Ureter (tissue), 1 donor: ENCODE measurements at regions not wholly inside any gene's neighbourhood (a gene's known extent, or its start where the extent isn't known, plus 50 kb on each side); places are given as distances from the start of the nearest gene placed in this dataset.
"Not testable (repeated sequence)": the region's sequence is repeated elsewhere in the genome, so short reads cannot be mapped to it uniquely, and the experiment has no call there.

Experiments used
- DNase-seq: peaks from one replicate; pipeline ENCODE4 v3.0.0-alpha.2; 2020; ENCODE audit warnings: low spot score
- donor health status: DM: yes; HTN: yes; CAD: no.

DNA sequence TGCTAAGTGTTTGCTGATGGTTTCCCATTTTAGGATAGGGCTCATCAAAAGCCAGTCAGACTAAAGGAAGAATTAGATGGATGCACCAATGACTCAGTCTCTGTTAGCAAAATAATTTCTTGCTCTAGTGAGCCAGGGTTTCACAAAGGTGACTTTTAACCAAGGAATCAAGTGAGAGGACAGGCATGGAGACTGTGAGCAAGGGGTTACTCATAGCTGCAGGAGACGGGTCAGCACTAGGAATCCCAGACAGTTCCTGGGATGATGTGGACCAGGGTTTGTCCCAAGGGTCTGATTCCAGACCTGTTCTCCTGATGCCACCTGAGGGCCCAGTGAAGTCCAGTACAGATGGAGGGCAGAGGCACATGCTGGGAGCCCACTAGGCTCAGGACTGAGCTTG, 138.1 kb downstream of the NOC3L start:
- DNase-seq: no peak

DNA sequence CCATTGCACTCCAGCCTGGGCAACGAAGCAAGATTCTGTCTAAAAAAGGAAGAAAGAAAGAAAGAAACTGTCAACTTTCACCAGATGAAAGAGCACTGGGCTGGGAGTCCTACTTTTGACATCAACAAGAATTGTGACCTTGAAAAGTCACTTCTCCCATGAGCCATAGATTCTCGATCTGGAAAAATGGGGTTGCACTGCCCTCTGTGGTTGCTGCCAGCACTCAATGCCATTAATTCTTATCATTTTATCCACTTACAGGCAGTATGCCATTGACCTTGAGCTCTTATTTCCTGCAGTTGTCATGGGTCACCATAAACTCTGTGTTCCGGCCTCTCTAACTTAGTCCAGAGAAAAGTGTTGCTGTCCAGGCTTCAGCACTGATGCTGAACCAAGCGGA, 137.2 kb downstream of the NOC3L start:
- no peak for DNase-seq

DNA sequence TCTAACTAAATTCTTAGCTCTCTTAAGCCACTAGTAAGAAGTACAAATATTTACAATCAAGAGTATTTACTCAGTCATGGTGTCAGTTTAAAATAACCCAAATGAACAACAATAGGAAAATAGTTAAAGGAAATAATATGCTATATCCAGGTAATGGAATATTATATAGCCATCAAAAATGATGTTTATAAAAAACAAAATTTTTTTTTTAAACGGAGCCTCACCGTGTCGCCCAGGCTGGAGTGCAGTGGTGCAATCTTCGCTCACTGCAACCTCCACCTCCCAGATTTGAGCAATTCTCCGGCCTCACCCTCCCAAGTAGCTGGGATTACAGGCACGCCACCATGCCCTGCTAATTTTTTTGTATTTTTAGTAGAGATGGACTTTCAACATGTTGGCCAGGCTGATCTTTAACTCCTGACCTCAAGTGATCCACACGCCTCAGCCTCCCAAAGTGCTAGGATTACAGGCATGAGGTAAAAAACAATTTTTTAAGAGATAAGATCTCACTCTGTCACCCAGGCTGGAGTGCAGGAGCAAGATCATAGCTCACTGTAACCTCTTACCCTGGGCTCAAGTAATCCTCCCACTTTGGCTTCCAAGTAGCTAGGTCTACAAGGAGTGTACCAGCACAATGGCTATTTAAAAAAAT, 132.5 kb downstream of the NOC3L start:
- DNase-seq: no peak

DNA sequence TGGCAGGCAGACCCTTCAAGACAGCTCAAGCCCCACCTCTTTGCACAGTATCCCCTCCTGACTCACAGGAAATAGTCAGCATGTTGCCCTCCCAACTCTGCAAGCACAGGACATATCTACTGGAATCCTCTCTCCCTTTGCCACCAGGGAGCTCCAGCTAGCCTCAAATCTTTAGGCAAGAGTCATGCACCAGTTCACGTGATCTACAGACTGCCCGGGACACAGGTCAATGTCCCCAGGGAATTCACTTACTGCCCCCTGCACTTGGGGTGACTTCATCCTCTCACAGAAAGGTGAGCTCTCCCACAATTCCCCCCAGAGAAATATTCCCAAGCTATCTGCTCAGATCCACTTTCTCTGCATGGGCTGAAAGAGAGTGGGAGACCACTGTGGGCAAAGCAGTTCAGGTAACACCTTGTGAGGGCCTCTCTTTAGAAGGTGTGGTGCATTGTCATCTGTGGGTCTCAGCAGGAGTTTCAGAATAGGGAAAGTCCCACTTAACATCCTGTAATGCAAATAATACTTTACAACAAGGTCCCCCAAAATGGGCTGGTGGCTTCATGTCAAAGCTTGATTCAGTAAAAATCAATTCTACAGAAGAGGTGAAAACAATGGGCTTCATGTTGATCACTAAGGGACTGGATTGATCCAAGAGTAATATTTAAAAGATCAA, 129.9 kb downstream of the NOC3L start:
- DNase-seq: no peak

DNA sequence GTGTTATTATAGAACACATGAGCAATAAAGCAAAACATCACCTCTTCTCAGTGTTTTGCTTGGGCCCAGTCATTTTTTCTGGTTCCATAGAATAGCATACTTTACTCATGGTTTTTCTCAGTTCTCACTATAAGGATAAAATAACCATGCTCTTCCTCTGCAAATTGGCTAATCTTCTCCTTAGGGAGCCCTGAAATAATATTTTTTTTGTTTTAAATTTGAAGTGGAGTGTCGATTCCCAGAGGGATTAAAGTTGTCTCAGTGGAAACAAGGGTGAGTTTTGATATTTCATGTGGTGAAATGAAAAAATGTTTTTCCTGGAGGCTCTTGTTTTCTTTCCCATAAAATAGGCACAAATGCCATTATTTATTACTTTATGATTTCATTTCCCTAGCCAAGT, 127.3 kb downstream of the NOC3L start:
- no peak for DNase-seq

DNA sequence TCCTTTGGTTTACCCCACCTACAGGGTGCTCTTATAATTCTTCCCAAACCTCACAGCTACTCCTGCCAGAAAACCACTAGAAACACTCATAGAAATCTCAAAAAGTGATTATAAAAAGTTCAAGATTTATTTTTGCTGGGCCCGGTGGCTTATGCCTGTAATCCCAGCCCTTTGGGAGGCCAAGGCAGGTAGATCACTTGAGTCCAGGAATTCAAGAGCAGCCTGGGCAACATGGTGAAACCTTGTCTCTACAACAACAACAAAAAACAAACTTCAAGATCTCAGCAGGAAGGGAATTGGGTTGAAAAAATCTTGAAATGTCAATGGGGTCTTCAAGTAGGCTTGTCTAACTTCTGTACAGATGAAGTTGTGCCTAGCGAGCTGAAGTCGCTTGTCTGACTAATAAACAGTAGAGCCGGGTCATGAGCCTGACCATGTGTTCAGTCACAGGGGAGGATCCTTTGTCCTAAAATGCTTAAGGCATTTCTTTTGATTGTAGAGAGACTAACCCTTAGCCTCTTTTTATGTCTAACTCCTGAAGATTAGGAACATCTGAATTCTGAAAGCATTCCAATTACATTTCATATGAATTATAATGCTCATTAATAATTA, 124.6 kb downstream of the NOC3L start:
- DNase-seq: no peak

DNA sequence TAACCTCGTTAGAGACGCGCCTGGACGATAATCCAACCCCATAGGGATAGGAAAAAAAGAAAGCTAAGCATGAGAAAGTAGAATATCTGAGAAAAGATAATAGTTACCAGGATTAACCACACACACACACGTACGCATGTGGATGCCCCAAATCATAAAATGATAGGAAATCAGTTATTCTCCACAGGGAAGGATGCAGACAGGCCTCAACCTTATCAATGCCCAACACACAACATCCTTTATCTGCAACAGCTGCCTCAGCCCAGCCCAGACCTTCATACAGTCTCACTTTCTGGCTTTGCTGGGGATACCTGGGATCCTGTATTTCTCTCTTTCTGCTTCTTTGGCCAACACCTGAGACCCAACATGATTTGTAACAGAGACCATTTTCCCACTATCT, 123.0 kb downstream of the NOC3L start:
- DNase-seq: no peak

DNA sequence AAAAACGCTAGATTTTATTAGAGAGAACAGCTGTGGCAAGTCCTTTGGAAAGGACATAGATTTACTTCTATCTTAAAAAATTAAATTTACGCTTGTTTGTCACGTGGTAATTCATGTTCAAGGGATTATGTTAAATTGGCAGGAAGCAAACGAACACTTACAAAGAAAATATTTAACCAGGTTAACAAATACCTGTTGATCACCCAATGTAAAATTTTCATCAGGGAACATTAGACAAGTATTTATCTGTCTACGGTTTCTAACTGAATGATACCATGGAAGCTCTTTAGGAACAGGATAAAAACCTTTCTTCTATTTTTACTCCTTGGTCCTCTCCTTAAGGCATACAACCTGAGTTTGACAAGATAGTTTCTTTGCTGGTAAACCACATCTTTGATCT, 122.2 kb downstream of the NOC3L start:
- DNase-seq: no peak

DNA sequence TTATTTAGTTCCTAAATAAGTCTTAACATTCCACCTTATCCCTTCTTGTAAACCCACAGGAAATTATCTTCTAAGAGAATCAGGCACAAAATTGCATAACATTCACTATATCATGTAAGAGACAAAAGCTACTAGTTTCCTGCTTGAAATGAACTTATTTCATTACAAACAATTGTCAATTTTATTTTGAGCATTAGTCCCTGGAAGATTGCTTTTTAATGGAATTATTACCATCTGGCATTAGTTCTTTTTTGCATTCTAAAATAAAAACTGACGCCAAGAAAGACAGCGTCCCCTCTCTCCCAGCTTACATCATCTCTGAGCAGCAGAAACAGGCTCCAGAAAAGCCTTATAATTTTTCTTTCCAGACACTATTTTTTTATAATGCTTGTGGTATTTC, 121.8 kb downstream of the NOC3L start:
- DNase-seq: no peak

DNA sequence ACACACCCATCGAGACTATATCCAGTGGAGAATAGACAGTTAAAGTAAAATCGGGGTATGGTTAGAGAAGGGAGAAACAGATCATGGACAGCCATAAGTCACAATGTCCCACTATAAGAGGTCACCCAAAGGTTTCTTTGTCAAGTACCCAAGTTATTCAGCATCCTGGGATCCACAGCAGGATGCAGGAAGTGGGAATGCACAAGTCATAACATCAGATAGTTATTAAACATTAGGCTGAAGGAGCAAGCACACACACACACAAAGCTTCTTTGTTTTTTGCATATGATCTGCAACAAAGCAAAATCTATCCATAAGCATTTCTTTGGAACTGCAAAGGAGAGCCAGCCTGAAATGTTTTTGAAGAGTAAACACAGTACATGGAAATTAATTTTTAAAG, 111.6 kb downstream of the NOC3L start:
- no peak for DNase-seq

DNA sequence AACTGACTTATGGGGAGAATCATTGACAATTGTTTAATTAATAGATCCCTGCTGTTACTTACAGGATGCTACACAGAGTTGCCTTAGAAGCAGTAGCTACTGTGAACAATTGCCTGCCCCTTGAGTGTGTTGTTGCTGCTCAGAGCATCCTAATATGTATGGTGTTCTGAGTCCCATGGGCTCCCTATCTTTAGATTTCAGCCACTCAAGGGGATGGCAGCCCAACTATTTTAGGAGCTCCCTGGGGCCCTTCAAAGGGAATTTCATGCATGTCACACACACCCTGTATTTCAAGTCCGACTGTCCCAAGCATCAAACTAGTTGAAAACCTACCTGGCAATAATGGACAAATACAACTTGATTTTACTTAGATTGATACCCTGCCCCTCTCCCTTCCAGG, 111.2 kb downstream of the NOC3L start:
- no peak for DNase-seq

DNA sequence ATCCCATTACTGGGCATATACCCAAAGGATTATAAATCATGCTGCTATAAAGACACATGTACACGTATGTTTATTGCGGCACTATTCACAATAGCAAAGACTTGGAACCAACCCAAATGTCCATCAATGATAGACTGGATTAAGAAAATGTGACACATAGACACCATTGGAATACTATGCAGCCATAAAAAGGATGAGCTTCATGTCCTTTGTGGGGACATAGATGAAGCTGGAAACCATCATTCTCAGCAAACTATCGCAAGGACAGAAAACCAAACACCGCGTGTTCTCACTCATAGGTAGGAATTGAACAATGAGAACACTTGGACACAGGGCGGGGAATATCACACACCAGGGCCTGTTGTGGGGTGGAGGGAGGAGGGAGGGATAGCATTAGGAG, 105.3 kb downstream of the NOC3L start:
- DNase-seq: not testable (repeated sequence)

DNA sequence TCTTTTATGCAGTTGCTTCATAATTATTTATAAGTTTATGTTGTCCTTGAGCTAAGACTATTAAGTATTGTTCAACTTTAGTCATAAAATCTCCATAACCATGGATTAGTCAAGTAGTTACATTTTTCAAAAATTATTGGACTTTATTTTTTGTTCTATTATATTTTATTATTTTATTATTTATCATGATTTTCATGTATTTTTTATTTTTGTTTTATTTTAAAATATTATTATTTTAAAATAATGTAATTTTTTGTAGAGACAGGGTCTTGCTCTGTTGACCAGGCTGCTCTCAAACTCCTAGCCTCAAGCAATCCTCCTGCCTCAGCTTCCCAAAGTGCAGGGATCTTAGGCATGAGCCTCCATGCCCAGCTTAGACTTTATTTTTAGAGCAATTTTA, 102.3 kb downstream of the NOC3L start:
- no peak for DNase-seq

DNA sequence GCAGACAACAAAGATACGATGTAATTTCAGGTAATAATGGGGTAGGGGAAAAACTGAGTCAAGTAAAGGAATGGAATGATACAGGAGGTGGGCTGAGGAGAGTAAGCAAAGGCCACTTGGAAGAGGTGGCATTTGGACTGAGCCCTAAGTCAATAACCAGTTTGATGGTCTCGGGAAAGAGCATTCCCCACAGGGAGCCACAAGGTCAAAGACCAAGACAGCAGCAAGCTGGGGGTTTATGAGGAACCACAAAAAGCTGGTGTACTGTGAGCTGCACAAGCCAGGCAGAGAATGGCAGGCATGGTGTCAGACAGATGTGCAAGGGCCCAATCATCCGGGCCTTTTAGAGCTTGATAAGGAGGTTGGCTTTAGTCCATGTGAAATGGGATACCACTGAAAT, 98.7 kb downstream of the NOC3L start:
- DNase-seq: no peak

DNA sequence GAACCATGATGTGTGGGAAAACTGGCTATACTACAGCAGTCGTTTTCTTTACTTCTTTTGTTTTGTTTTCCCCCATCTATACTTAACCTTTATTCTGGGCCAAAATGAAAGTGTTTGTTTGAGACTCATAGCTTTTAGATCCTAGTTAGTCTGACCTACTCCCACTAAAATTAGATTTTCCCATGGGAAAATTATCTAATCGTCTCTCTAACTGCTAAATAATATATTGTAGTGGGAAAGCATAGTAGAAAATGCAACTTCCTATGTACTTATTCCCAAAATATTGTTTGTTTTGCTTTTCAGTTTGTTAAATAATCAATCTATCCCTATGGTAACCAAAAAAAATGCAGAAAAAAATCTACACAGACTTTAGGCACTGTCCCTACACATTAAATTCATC, 96.6 kb downstream of the NOC3L start:
- DNase-seq: no peak

DNA sequence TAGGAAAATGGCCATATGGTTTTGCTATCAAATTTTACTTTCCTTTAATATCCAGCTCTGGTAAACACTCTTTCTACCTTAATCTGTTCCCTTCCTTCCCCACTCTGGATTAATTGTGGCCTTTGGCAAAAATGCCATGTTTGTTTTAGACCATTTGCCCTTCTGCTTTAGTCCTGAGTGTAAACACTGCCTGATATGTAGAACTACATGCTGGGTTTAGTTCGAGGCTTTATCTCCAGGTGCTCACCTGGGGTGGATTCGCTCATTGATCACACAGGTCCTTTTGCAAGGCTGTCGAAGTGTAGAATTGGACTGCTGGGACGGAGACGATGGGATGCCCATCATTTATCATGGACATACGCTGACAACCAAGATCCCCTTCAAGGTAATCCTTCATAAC, 94.1 kb downstream of the NOC3L start:
- DNase-seq: no peak

DNA sequence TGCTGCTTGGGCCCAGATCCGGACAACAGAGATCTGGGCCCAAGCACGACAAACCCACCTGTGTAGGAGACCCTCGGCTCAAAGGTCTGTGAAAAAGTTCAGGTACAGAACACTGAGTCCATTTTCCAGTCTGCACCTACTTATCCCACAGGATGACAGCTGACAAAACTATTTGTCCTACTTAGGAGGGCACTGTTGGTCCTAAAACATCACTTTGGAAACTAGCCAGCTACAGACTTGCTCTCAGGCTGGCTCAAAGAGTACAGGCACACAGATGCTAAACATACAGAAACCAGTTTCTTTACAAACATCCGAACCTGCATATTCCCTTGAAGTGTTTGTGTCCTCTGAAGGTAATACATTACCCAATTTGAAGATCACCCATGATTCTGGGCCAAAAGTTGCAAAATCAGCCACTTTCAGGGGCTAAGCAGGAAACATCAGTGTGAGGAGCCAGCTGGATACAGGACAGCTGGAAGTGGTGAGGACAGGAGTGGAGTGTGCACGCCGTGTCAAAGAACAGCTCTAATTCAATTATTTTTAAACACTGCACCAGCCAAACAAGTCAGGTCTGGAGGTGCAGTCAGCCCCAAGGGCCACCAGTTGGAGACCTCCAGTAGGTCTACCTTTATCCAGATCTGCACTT, 88.5 kb downstream of the NOC3L start:
- peak; percentile 54 for DNase-seq

DNA sequence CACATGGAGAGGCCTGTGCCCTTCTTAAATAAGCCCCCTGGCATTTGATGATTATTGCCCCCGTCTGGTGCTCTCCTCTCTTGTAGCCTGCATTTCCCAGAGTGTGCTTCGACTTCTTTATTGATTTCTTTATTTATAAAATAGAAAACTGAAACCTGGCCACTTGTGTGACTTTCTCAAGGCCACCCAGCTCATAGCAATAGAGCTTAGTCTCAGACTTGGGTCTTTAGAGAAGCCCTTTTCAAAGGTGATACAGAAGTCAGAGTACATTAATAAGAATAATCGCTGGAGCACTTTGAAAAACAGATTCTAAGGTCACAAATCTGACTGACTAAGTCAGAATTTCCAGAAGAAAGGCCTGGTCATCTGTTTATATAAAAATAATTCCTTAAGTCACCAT, 86.6 kb downstream of the NOC3L start:
- no peak for DNase-seq

DNA sequence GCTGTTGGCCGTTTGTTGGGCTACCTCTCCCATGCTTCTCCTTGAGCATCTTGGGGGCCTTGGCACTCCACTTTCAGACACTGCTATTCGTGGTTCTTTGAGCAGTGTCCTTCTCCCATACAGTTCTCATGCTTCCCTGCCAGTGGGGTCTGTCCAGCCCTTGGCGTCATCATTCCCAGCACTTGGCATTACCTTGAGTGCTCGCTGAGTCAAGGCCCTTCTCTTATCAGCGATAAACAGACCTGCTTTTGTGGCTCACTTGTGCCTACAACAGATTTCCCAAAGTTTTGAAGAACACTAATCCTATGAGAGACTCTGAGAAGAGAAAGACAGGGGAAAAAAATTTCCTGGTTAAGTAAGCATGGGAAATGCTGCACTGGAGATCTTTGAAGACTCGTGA, 85.3 kb downstream of the NOC3L start:
- DNase-seq: no peak

DNA sequence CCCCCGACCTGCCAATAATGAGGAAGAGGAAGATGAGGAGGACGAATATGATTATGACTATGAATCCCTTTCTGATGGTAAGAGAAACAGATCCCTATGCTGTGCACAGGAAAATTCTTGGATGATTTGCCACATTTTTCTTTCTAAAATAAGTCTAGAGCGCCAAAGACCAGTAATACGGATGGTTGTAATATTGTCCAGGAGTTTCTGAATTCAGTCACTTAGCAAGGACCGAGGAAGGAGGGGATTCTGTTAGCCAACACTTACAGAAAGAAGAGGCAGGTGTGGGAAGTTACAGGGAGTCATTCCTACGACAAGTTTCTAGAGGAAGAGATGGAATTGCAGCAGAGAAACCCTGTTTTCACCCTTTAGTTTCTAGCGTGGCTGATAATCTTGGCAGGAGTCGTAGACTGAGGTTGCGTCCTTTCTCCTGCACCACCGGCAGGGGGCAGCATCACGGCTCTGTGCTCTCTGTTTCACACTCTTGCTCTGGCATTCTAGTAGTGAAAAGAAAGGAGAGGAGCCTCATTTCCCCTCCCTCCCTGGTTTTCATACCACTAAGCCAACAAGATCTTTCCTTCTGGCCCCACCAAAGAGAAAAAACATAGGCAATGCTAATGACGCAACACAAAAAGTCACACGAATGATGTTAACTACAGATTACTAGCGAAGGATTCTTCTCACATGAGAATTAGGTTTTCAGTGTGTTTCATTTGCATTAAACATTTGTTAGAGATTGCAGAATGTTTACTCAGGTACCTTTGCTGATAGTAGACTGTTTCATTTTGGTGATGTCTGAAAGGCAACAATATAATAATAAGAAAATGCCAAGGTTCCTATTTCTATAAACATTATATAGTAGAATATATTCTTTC, 82.7 kb downstream of the NOC3L start:
- peak; percentile 53 for DNase-seq

DNA sequence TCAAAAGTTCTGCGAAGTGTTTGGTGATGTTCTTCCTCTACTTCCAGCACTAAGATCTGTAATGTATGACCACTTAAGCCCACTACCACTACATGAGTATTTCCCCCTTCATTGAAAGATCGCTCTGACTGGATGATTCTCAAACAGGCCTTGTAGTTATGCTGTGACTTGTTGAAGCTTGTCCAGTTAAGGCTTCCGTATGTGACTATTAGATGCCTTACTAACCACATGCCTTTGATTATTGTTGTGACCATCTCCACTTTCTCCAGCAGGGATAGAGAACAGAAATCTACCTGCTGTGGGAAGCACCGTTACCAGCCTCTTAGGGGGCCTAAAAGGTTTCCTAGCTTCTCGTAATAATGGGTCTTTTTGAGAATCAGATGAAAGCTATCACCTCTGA, 81.1 kb downstream of the NOC3L start:
- no peak for DNase-seq

DNA sequence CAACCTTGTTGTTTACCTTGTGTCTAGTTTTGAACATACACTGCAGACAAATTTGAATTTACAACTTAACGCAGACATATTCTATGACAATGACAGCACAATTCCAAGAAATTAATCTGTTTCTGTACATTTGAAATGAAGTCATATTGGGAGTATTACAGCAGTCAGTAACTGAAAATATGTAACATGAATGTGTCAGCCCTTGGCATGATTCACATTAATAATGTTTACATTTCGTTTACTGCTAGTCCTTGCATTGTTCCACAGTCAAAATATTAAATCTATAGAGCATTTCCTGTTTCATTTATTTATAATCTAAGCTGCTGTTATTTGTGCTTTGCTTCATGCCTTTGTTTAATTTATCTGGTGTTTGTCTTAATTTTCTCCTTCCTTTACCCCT, 80.4 kb downstream of the NOC3L start:
- DNase-seq: no peak
